ENCODE measurements at regions not wholly inside any gene's neighbourhood (a gene's known extent, or its start where the extent isn't known, plus 50 kb on each side); places are given as distances from the start of the nearest gene placed in this dataset.
A peak's percentile ranks its signal among the peaks of the same experiment; 100 is the strongest.

- Histone ChIP-seq H3K79me2 (replicated peaks; ENCODE audit: insufficient read depth) (no peaks in the 10 kb centered on the region), H2AFZ (peak overlapping the region; percentile 98), H3F3A (replicated peaks; ENCODE audit: low read depth) (no peaks in the 10 kb centered on the region), H3K27me3 (ENCODE audit: insufficient read depth) (no peaks in the 10 kb centered on the region), H3K4me3 (no peak overlapping the region), H4K20me1 (replicated peaks; ENCODE audit: insufficient read depth) (no peaks in the 10 kb centered on the region), H3K36me3 (ENCODE audit: insufficient read depth) (no peaks in the 10 kb centered on the region), H3K4me1 (ENCODE audit: insufficient read depth) (peaks cover 14% of the 10 kb centered on the region), H3K4me2 (no peak overlapping the region), H3K27ac (ENCODE audit: low read depth) (no peak overlapping the region), H3K9me2 (ENCODE audit: insufficient read depth) (no peaks in the 10 kb centered on the region)
- TF ChIP-seq POLR2AphosphoS5 (IDR thresholded peaks at IDR 0.05; ENCODE audit: low read depth) (no peak), ETS1 (IDR thresholded peaks at IDR 0.05) (no peak), REST (IDR thresholded peaks at IDR 0.05; ENCODE audit: unreplicated experiment) (no peak), EZH2 (IDR thresholded peaks at IDR 0.05; ENCODE audit: low read depth, unreplicated experiment) (no peak), EZH2phosphoT487 (IDR thresholded peaks at IDR 0.05; ENCODE audit: unreplicated experiment) (no peak), ZNF462 (CRISPR knock-in tag; IDR thresholded peaks at IDR 0.05) (no peak)
- Mint-ChIP-seq H3K36me3 (ENCODE audit: low read depth) (no peaks in the 10 kb centered on the region), H3K4me3 (no peak overlapping the region), H3K27ac (no peak overlapping the region; the same call in 1 of the 2 replicates), H3K27me3 (ENCODE audit: insufficient read depth, low read depth, poor library complexity) (peaks cover 10% of the 10 kb centered on the region), H3K9me3 (no peaks in the 10 kb centered on the region), H3K4me1 (peaks cover 35% of the 10 kb centered on the region)
- DNase-seq (ENCODE audit: low spot score): no peak
- ATAC-seq: no peak
These were observed 59.6 kb upstream of the IL17B start for GRCh38 chr5:149438711-149439132.
